ENCODE measurements at regions not wholly inside any gene's neighbourhood (a gene's known extent, or its start where the extent isn't known, plus 50 kb on each side); places are given as distances from the start of the nearest gene placed in this dataset.

DNA sequence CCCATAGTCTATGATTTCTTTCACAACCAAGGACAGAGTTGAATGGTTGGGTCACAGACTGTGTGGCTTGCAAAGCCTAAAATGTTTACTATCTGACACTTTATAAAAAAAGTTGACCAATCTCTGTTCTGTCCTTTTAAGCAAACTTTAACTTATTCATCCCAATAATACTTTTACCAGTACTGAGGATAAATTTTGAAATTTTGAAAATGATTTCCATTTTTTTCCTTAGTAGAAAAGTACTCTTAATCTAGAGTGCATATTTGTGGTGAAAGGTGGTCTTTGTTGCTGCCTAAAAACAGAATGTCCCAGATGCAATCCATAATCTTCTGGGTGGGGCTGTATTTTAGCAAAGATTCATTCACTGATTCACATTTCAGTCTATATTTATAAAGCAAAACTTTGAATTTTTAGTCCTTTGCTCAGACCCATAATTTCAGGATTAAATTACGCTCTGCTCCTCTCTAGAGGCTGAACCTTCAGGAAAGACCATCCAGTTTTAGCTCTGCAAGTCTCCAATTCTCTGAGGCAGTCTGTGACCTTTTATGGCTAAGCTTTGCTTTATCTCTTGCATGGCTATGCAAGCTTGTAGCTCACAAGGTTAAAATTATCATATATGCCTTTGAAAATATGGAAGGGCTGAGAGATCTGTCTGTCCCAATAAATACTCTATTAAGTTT, 573.5 kb downstream of the COL12A1 start:
- TF ChIP-seq, protein P1, sequence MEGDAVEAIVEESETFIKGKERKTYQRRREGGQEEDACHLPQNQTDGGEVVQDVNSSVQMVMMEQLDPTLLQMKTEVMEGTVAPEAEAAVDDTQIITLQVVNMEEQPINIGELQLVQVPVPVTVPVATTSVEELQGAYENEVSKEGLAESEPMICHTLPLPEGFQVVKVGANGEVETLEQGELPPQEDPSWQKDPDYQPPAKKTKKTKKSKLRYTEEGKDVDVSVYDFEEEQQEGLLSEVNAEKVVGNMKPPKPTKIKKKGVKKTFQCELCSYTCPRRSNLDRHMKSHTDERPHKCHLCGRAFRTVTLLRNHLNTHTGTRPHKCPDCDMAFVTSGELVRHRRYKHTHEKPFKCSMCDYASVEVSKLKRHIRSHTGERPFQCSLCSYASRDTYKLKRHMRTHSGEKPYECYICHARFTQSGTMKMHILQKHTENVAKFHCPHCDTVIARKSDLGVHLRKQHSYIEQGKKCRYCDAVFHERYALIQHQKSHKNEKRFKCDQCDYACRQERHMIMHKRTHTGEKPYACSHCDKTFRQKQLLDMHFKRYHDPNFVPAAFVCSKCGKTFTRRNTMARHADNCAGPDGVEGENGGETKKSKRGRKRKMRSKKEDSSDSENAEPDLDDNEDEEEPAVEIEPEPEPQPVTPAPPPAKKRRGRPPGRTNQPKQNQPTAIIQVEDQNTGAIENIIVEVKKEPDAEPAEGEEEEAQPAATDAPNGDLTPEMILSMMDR (IDR thresholded peaks at IDR 0.05), result no peak
- no peak for TF ChIP-seq POLR2A (IDR thresholded peaks at IDR 0.05)

All from uterus (tissue), 2 donors.